ENCODE measurements at regions not wholly inside any gene's neighbourhood (a gene's known extent, or its start where the extent isn't known, plus 50 kb on each side); places are given as distances from the start of the nearest gene placed in this dataset.

DNA sequence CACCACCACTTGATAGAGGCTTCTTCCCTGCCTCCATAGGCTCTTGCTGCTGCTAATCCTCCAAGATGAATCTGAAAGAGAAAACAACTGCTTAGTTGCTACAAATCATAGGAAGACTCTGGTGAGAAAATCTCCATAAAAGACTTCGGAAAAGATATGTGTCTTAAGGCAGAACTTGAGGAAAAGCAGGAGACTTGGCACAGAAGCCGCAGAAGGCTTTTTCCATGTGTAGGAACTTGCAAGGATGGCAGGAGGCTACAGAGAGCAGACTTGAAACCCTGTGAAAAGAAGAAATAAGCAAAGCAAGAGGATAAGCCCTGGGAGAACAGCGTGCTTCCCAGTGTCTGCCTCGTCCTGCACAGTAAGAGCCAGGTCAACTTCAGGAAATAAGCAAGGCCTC, 128.2 kb upstream of the NDUFV2 start:
- WGBS: 87% methylated on average over 4 of the region's 4 CpGs
- Histone ChIP-seq H3K4me1 (no peaks in the 10 kb centered on the region), H3K27ac (no peak overlapping the region), H3K27me3 (no peaks in the 10 kb centered on the region), H3K36me3 (no peaks in the 10 kb centered on the region), H3K9me3 (peaks cover 7% of the 10 kb centered on the region), H3K4me3 (no peak overlapping the region)
- TF ChIP-seq, protein P1, sequence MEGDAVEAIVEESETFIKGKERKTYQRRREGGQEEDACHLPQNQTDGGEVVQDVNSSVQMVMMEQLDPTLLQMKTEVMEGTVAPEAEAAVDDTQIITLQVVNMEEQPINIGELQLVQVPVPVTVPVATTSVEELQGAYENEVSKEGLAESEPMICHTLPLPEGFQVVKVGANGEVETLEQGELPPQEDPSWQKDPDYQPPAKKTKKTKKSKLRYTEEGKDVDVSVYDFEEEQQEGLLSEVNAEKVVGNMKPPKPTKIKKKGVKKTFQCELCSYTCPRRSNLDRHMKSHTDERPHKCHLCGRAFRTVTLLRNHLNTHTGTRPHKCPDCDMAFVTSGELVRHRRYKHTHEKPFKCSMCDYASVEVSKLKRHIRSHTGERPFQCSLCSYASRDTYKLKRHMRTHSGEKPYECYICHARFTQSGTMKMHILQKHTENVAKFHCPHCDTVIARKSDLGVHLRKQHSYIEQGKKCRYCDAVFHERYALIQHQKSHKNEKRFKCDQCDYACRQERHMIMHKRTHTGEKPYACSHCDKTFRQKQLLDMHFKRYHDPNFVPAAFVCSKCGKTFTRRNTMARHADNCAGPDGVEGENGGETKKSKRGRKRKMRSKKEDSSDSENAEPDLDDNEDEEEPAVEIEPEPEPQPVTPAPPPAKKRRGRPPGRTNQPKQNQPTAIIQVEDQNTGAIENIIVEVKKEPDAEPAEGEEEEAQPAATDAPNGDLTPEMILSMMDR (IDR thresholded peaks at IDR 0.05): no peak
- TF ChIP-seq EP300 (IDR thresholded peaks at IDR 0.05): no peak
- TF ChIP-seq POLR2A (IDR thresholded peaks at IDR 0.05): no peak
- TF ChIP-seq POLR2AphosphoS5 (IDR thresholded peaks at IDR 0.05): no peak
- no peak for DNase-seq (ENCODE audit: low spot score in 2 of 2)

DNA sequence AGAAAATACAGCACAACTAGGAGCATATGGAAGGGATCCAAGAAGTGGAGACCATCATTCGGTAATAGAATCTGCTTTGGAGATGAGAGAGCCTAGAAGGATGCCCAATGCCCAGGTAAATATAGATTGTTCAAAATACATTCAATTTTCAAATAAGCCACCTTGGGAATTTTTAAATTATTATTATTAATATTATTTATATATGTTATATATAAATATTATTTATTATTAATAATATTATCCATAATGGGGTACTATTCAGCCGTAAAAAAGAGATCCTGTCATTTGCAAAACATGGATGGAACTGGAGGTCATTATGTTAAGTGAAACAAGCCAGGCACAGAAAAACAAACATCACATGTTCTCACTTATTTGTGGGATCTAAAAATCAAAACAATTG, 127.8 kb upstream of the NDUFV2 start:
- Histone ChIP-seq H3K27ac (no peak overlapping the region), H3K36me3 (no peaks in the 10 kb centered on the region), H3K4me1 (no peaks in the 10 kb centered on the region), H3K9me3 (peaks cover 7% of the 10 kb centered on the region), H3K4me3 (no peak overlapping the region), H3K27me3 (no peaks in the 10 kb centered on the region)
- WGBS: 41% methylated on average over 2 of the region's 2 CpGs
- DNase-seq (ENCODE audit: low spot score in 2 of 2): no peak
- no peak for TF ChIP-seq POLR2AphosphoS5 (IDR thresholded peaks at IDR 0.05)
- TF ChIP-seq POLR2A (IDR thresholded peaks at IDR 0.05): no peak
- no peak for TF ChIP-seq EP300 (IDR thresholded peaks at IDR 0.05)
- TF ChIP-seq, protein P1 (IDR thresholded peaks at IDR 0.05): no peak

DNA sequence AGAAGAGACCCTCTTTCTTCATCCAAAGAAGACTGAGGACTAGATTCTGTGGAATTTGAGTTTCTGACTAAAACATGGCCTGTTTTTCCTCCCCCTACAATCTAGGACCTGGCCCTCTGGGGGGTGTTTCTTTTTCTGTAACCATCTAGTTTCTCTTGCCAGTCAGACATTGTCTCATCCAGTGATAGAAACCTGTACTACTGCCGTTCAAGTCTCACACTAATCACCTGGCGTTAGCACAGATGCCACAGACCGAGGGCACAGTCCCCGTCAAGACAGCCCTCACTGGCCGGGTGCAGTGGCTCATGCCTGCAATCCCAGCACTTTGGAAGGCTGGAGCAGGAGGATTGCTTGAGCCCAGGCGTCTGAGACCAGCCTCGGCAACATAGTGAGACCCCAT, 126.9 kb upstream of the NDUFV2 start:
- Histone ChIP-seq H3K27ac (no peak overlapping the region), H3K27me3 (no peaks in the 10 kb centered on the region), H3K9me3 (peaks cover 7% of the 10 kb centered on the region), H3K36me3 (no peaks in the 10 kb centered on the region), H3K4me3 (no peak overlapping the region), H3K4me1 (no peaks in the 10 kb centered on the region)
- no peak for TF ChIP-seq POLR2A (IDR thresholded peaks at IDR 0.05)
- no peak for TF ChIP-seq EP300 (IDR thresholded peaks at IDR 0.05)
- TF ChIP-seq, protein P1 (IDR thresholded peaks at IDR 0.05): no peak
- TF ChIP-seq POLR2AphosphoS5 (IDR thresholded peaks at IDR 0.05): no peak
- 80% methylated on average over 4 of the region's 7 CpGs for WGBS
- DNase-seq (ENCODE audit: low spot score in 2 of 2): no peak

DNA sequence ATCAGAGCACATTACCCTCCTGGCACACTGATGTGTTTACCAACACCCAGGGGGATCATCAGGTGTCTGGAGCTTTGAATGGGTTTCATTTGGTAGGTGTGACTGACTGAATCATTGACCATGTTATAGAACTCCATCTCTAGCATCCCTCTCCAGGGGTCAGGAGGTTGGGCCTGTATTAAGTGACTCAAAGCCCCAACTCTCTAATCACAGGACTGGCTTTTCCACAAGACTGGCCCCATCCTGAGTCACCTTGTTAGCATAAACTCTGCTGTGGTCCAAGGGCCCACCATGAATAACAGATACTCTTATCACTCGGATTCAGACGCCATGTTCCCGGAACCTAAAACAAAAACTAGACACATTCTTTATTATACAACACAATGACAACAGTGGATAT, 125.9 kb upstream of the NDUFV2 start:
- peaks cover 7% of the 10 kb centered on the region for H3K9me3 ChIP-seq
- 91% methylated on average over 3 of the region's 3 CpGs for WGBS
- no peak overlapping the region for H3K27ac ChIP-seq
- H3K4me3 ChIP-seq: no peak overlapping the region
- TF ChIP-seq, protein P1 (IDR thresholded peaks at IDR 0.05): no peak
- TF ChIP-seq POLR2A (IDR thresholded peaks at IDR 0.05): no peak
- no peak for TF ChIP-seq POLR2AphosphoS5 (IDR thresholded peaks at IDR 0.05)
- TF ChIP-seq EP300 (IDR thresholded peaks at IDR 0.05): no peak
- H3K36me3 ChIP-seq: no peaks in the 10 kb centered on the region
- H3K27me3 ChIP-seq: no peaks in the 10 kb centered on the region
- no peak for DNase-seq (ENCODE audit: low spot score in 2 of 2)
- H3K4me1 ChIP-seq: no peaks in the 10 kb centered on the region

DNA sequence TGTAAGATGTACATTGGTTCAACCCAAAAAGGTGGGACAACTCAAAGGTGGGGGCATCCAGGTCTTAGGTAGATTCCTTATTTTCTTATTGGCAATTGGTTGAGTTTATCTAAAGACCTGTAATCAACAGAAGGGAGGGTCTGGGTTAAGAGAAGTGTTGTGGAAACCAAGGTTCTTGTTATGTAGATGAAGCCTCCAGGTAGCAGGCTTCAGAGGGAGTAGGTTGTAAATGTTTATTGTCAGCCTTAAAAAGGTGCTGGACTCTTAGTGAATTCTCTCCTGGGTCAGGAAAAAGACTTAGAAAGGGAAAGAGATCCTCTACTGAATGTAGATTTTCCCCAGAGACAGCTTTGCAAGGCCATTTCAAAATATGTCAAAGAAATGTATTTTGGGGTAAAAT, 125.3 kb upstream of the NDUFV2 start:
- no peaks in the 10 kb centered on the region for H3K27me3 ChIP-seq
- no peak for TF ChIP-seq POLR2AphosphoS5 (IDR thresholded peaks at IDR 0.05)
- H3K4me1 ChIP-seq: no peaks in the 10 kb centered on the region
- H3K27ac ChIP-seq: no peak overlapping the region
- H3K4me3 ChIP-seq: no peak overlapping the region
- H3K9me3 ChIP-seq: peaks cover 7% of the 10 kb centered on the region
- no peaks in the 10 kb centered on the region for H3K36me3 ChIP-seq
- DNase-seq (ENCODE audit: low spot score in 2 of 2): no peak

DNA sequence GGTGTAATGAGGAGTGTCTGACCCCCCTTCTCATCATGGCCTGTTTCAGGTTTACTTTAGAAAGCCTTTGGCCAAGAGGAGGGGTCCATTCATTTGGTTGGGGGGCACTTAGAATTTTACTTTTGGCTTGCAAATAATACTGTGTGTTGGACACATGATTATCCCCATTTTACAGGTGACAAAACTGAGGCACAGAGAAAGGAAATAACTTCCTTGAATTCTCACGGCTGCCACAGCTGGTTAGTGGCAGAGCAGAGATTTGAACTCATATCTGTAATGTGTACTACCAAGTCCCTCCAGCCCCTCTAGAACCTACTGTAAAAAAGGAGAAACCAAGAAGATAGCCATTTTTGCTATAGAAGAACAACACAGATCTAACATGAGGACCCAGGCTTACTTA, 124.8 kb upstream of the NDUFV2 start:
- Histone ChIP-seq H3K4me3 (no peak overlapping the region), H3K36me3 (no peaks in the 10 kb centered on the region), H3K4me1 (peaks cover 5% of the 10 kb centered on the region), H3K27me3 (no peaks in the 10 kb centered on the region), H3K9me3 (peaks cover 7% of the 10 kb centered on the region), H3K27ac (no peak overlapping the region)
- WGBS: 94% methylated on average over 1 of the region's 1 CpG
- no peak for TF ChIP-seq POLR2A (IDR thresholded peaks at IDR 0.05)
- no peak for TF ChIP-seq EP300 (IDR thresholded peaks at IDR 0.05)
- TF ChIP-seq, protein P1 (IDR thresholded peaks at IDR 0.05): no peak
- TF ChIP-seq POLR2AphosphoS5 (IDR thresholded peaks at IDR 0.05): no peak
- no peak for DNase-seq (ENCODE audit: low spot score in 2 of 2)

Data from suprapubic skin (tissue), 4 donors.